ENCODE measurements at regions not wholly inside any gene's neighbourhood (a gene's known extent, or its start where the extent isn't known, plus 50 kb on each side); places are given as distances from the start of the nearest gene placed in this dataset.

- DNase-seq (ENCODE audit: low read depth): no peak
Measured at GRCh38 chr1:22286491-22286890, 143.6 kb upstream of the WNT4 start.

DNA sequence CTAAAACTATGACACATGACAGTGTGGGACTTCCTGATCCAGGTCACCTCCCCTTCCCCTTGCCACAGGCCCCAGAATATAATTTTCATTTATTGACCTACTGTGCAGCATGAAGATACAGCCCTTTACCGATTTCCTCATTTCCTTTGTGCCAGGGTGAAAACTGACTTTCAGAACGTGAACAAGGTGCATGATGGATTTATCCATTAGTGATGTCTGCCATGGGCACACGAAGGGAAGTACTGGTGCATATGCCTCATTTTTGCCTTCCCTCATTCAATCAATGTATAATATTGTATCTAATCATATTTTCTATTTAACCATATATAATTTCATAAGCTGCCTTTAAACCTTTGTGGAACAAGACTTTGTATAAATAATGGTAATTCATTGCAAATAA is 144.4 kb upstream of the WNT4 start:
- no peak for DNase-seq (ENCODE audit: low read depth)

DNA sequence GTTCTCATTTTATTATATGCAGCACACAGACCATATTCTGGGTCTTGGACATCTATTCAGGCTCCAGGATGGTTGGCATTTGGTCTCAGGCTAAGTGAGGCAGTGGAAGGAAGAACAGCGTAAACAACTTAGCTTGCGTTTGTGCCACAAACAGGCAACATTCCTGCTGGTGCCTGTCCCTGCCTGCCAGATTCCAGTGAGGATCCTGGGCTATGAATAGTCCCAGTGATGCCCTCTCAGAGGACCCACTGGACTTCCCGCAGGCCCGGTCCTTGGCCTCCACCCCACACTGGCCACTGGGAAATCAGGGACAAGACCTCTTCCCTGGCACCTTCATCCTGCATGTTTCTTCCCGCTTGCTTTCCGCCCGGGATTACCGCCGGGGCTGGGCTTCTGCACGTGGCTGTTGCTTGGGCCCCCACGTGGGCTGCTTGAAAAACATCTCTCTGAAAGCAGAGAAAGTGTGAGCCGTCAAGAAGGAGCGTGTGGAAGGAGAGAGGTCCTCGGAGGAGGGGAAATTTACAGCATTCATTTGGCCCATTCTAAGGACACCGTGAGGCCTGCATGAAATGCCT is 145.1 kb upstream of the WNT4 start:
- DNase-seq (ENCODE audit: low read depth): no peak

GRCh38 chr1:22288593-22289241 is 145.8 kb upstream of the WNT4 start:
- DNase-seq (ENCODE audit: low read depth): no peak

- DNase-seq (ENCODE audit: low read depth): no peak
Measured at GRCh38 chr1:22289307-22289995, 146.6 kb upstream of the WNT4 start.

DNA sequence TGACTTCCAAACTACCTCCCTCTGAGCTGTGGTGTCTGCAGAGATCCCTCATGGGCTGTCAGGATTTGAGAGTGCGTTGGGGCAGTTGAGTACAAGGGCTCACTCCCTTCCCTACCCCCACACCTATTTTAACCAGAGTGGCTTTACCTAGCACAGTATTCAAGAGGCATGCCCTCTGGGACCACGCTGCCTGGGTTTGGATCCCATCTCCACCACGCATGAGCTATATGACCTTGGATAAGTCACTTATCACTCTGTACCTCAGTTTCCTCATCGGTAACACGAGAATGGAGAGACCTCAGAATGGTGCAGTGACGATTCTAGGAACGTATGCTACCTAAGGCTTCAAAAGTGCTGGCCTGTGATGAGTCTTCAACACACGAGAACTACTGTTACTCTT is 147.3 kb upstream of the WNT4 start:
- no peak for DNase-seq (ENCODE audit: low read depth)

DNA sequence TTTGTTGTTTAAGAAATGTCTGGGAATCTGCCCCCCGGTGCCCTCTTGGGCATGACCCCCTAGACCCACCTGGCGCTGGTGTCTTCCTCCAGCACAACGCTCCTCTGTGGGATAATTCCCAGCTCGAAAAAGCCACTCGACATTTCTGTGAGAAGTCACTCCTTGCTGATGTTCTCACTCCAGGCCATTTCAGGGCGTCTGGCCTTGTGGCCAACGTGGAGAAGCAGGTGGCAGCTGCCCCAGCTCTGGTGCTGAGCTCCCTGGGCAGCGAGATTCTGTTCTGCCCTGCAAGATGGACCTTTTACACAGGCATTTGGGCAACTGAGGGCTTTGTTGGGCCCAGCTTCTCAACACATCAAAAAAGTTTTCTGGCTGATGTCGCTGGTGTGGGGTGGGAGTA is 147.7 kb upstream of the WNT4 start:
- no peak for DNase-seq (ENCODE audit: low read depth)

DNA sequence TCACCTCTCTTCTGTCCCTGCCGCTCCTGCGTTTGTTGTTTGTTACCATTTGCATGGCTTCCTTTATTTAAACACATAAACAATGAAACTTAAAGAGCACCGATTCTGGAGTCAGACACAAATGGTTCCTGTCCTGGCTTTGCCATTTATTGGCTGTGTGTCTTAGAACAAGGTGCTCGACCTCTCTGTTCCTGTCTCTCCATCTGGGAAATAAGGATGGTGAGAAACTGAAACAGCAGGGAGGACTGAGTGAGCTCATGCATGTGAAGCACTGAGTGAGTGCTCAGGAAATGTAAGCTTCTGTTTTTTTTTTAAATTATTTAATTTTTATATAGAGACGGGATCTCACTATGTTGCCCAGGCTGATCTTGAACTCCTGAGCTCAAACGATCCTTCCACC is 148.2 kb upstream of the WNT4 start:
- DNase-seq (ENCODE audit: low read depth): no peak

GRCh38 chr1:22291494-22291893 is 148.6 kb upstream of the WNT4 start:
- no peak for DNase-seq (ENCODE audit: low read depth)

DNA sequence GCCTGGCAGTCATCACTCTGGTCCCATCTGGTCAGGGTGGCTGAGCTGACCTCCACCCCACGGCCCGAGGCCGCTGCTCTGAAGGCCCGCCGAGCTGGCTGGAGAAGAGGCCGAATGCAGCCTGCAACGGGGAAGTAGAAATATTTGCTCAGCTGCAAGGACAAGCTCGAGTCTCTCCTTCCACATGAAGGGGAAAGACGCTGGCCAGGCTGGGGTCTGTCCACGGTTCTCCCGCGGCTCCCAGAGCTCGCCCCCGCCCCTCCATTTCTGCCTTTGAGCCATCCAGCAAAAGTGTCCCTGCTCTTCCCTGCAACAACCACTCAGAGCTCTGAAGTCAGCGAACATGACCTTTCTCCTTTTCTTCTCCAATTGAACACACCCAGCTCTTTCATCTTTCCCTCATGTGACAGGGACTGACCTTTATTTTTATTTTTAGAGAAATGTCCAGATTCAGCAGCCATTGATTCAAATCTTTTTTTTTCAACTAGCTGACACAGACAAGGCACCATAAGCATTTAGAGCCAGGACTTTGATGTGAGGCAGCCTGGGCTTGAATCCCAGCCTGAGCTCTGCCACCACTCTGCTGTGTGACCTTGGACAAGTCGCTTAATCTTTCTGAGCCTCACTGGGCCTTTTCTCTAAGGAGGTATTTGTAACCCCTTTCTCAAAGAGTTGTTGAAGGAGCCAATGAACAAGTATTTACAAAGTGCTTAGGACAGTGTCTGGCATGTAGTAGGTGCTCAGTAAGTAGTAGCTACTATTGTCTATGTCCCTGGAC is 149.3 kb upstream of the WNT4 start:
- no peak for DNase-seq (ENCODE audit: low read depth)

- DNase-seq (ENCODE audit: low read depth): no peak
Measured at GRCh38 chr1:22295396-22295795, 152.5 kb upstream of the WNT4 start.

DNA sequence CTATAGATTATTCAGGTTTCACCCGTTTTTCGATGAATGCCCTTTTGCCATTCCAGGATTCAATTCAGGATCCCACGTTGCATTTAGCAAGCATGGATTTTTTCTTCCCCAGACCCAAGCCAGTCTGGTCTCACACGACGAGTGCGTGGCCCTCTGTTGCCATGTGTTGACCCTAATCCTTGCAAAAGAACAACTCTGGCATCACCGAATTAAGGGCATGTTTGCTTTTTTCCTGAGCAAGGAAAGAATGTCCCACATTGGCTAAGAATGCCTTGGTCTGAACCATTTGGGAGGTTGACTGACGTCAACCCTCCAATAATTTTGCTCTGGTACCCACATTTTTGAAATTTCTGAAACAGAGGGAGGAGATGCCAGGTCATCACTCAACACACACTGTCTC is 153.0 kb upstream of the WNT4 start:
- no peak for DNase-seq (ENCODE audit: low read depth)

DNA sequence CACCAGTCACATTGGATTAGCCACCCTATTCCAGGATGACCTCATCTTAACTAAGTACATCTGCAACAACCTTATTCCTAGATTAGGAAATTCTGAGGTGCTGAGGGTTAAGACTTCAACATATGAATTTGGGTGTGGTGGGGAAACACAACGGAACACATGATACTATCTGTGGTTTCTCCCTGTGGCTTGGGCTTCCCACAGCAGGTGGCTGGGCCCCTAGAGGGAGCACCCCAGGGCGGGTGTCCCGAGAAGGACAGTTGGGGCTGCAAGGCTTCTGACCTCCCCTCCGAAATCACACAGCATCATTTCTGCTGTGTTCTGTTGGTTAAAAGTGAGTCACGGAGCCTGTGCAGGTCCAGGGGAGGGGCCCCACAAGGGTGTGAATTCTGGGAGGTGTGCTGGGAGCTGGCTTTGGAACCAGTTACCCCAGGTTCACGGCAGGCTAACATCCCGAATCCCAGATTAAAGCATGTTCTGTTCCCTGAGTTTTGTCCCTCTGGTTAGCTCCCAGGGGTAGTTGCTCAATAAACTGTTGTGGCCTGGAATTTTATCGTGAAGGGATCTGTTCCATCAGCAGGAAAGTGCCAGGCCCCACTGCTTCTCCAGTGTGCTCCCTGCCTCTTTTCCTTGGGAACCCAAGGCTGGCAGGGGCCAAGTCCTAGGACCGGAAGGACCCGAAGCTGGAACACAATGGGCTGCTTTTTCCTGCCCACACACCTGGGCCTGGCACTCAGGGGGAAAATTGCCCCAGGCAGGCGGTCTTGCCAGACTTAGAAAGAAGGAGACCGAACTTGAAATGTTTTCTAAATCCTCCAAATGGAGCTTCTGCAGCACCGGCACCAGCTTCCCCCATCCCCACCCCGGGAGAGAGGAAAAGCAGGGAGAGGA is 154.0 kb upstream of the WNT4 start:
- DNase-seq (ENCODE audit: low read depth): no peak

GRCh38 chr1:22297999-22298398 is 153.7 kb upstream of the ZBTB40 start:
- no peak for DNase-seq (ENCODE audit: low read depth)

DNA sequence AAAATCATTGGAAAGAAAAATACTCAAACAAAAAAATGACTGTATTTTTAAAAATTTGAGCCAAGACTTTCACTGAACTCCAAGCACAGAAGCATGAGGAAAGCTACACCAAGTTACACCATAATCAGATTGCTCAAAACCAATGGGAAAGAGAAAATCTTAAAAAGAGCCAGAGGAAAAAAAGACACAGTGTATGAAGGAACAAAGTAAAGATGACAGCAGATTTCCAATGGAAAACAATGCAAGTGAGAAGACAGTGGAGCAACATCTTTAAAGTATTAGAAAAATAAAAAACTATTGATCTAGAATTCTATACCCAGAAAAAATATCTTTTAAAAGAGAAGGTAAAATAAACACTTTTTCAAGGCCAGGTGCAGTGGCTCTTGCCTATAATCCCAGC is 147.8 kb upstream of the ZBTB40 start:
- DNase-seq (ENCODE audit: low read depth): no peak

DNA sequence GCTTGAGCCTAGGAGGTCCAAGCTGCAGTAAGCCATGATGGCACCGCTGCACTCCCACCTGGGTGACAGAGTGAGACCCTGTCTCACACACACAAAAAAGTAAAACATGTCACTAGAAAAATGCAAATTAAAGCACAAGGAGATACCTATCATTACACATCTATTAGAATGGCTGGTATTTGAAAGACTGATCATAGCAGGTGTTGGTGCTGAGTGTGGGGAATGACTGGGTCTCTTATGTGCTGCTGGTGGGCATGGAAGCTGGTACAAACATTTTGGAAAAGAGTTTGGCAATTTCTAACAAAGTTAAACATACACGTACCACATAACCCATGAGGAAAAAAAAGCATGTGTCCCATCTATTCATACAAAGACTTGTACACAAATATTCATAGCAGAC is 142.1 kb upstream of the ZBTB40 start:
- DNase-seq (ENCODE audit: low read depth): no peak

DNA sequence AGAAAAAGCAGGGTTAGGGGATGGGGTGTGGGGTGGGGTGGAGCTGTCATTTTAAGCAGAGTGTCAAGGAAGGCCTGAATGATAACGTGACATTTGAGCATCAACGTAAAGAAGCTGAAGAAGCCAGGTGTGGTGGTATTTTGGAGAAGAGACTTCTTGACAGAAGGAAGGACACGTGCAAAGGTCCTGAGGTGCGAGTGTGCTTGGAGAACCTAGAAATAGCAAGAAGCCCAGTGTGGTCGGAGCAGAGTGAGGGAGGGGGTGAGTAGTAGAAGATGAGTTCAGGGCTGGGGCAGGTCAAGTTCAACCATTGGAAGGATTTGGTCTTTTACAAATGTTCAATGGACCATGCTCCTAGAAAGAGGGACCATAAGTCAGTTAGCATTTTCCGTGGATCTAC is 140.2 kb upstream of the ZBTB40 start:
- DNase-seq (ENCODE audit: low read depth): no peak

GRCh38 chr1:22313321-22313720 is 138.3 kb upstream of the ZBTB40 start:
- no peak for DNase-seq (ENCODE audit: low read depth)

DNA sequence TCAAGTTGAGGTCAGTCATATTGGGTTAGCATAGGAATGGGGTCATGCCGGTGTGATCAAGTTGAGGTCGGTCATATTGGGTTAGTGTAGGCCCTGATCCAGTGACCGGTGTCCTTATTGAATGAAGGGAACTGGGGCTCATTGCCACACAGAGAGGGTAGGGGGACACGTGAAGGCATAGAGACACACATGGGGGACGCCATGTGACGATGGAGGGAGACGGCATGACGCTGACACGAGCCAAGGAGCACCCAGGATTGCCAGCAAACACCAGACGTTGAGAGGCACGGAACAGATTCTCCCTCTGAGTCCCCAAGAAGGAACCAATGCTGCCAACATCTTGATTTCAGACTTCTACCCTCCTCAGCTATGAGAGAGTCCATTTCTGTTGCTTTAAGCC is 136.9 kb upstream of the ZBTB40 start:
- no peak for DNase-seq (ENCODE audit: low read depth)

GRCh38 chr1:22315315-22316078 is 136.2 kb upstream of the ZBTB40 start:
- no peak for DNase-seq (ENCODE audit: low read depth)

- DNase-seq (ENCODE audit: low read depth): no peak
Measured at GRCh38 chr1:22317231-22317919, 134.3 kb upstream of the ZBTB40 start.
